Naive thymus-derived CD4-positive, alpha-beta T cell (primary cell): ENCODE measurements at regions not wholly inside any gene's neighbourhood (a gene's known extent, or its start where the extent isn't known, plus 50 kb on each side); places are given as distances from the start of the nearest gene placed in this dataset.

Experiments
- ATAC-seq: fragments of 150-1000 bp; cut with Tn5 transposase; 2 replicates; pipeline ENCODE4 v1.10.0; 2021; ENCODE audit warnings: mild to moderate bottlenecking, moderate library complexity
- CTCF ChIA-PET: fragments of 350-600 bp; sonication (Branson Sonifier 250); formaldehyde crosslinking; loops from one replicate; lab custom pipeline; 2021; ENCODE audit warnings: antibody characterized with exemption; lab: Charles Lee
- POLR2A ChIA-PET: fragments of 350-600 bp; sonication (Branson Sonifier 250); formaldehyde crosslinking; loops from one replicate; lab custom pipeline; 2021; ENCODE audit warnings: antibody characterized with exemption, inconsistent platforms; lab: Charles Lee
- DNase-seq, 9 donors: peaks; one replicate each; pipeline versions ENCODE4 v3.0.0 to v3.0.0-alpha.2; 2020 to 2022; ENCODE audit warnings: mixed read lengths in 1 of 9
- H3K27ac ChIP-seq: one replicate; pipeline ENCODE4 v1.7.0; 2013; ENCODE audit warnings: mild to moderate bottlenecking, low read depth, low read length, moderate library complexity
- H3K27me3 ChIP-seq, 2 donors: one replicate each; pipeline ENCODE4 v1.7.0; 2013; ENCODE audit warnings: low read length in 2 of 2, mild to moderate bottlenecking in 2 of 2, moderate library complexity in 2 of 2; ENCODE audit not compliant: control insufficient read depth in 2 of 2, insufficient read depth in 2 of 2
- H3K36me3 ChIP-seq, 3 experiments: 1 replicate in 2 of 3; 2 replicates in 1 of 3; pipeline ENCODE4 v1.7.0; 2013; ENCODE audit warnings: low read length in 3 of 3, mild to moderate bottlenecking in 3 of 3, moderate library complexity in 1 of 3; ENCODE audit not compliant: insufficient read depth in 3 of 3, control insufficient read depth in 2 of 3
- H3K4me1 ChIP-seq, 2 donors: one replicate each; pipeline ENCODE4 v1.7.0; 2013; ENCODE audit warnings: low read length in 2 of 2, mild to moderate bottlenecking in 2 of 2, moderate library complexity in 1 of 2; ENCODE audit not compliant: control insufficient read depth in 2 of 2, insufficient read depth in 2 of 2
- H3K4me3 ChIP-seq: 2 replicates; pipeline ENCODE4 v1.7.0; 2013; ENCODE audit warnings: mild to moderate bottlenecking, low read length
- H3K9me3 ChIP-seq, 3 experiments: 1 replicate in 2 of 3; 2 replicates in 1 of 3; pipeline ENCODE4 v1.7.0; 2013; ENCODE audit warnings: low read length in 3 of 3; ENCODE audit not compliant: control insufficient read depth in 2 of 3
- H3K27ac Mint-ChIP-seq, 9 donors: one replicate each; pipeline ENCODE4 v1.8.0; 2020 to 2022; ENCODE audit warnings: mixed read lengths in 9 of 9, mild to moderate bottlenecking in 8 of 9, moderate library complexity in 5 of 9, inconsistent platforms in 2 of 9
- H3K27me3 Mint-ChIP-seq, 5 donors: one replicate each; pipeline ENCODE4 v1.8.0; 2021 to 2022; ENCODE audit warnings: mixed read lengths in 5 of 5, mild to moderate bottlenecking in 1 of 5
- H3K36me3 Mint-ChIP-seq, 5 donors: one replicate each; pipeline ENCODE4 v1.8.0; 2020 to 2022; ENCODE audit warnings: mixed read lengths in 5 of 5, mild to moderate bottlenecking in 3 of 5, inconsistent platforms in 1 of 5
- H3K4me1 Mint-ChIP-seq, 7 donors: one replicate each; pipeline ENCODE4 v1.8.0; 2020 to 2022; ENCODE audit warnings: mixed read lengths in 7 of 7, mild to moderate bottlenecking in 3 of 7, inconsistent platforms in 1 of 7
- H3K4me3 Mint-ChIP-seq, 10 donors: one replicate each; pipeline ENCODE4 v1.8.0; 2020 to 2022; ENCODE audit warnings: mild to moderate bottlenecking in 10 of 10, mixed read lengths in 10 of 10, moderate library complexity in 6 of 10, inconsistent platforms in 2 of 10
- H3K9me3 Mint-ChIP-seq, 11 donors: one replicate each; pipeline ENCODE4 v1.8.0; 2020 to 2022; ENCODE audit warnings: mixed read lengths in 11 of 11, mild to moderate bottlenecking in 4 of 11, inconsistent platforms in 1 of 11, moderate library complexity in 1 of 11
- intact Hi-C, 2 donors: fragments of 100-400 bp; cut with micrococcal nuclease; formaldehyde crosslinking; loops; one replicate each; pipeline ENCODE4 v1.15.1; 2023

DNA sequence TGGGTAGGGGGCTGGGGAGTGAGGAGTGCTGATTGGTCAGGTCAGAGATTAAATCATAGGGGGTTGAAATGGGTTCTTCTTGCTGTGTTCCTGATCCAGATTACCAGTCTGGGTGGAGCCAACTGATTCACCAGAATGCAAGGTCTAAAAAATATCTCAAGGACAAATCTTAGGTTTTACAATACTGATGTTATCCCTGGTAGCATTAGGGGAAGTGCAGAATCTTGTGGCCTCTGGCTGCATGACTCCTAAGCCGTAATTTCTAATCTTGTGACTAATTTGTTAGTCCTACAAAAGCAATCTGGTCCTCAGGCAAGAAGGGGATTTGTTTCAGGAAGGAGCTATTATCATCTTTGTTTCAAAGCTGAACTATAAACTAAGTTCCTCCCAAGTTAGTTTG is 289.2 kb upstream of the KYNU start:
- H3K4me3 Mint-ChIP-seq: no peak overlapping the region
- Histone ChIP-seq H3K27ac (no peak overlapping the region), H3K9me3 (no peaks in the 10 kb centered on the region), H3K4me3 (no peak overlapping the region), H3K27me3 (no peaks in the 10 kb centered on the region), H3K36me3 (no peaks in the 10 kb centered on the region), H3K4me1 (no peaks in the 10 kb centered on the region)
- no peak for ATAC-seq
- no peaks in the 10 kb centered on the region for H3K27me3 Mint-ChIP-seq
- CTCF ChIA-PET: no interaction called here
- DNase-seq: no peak
- no peaks in the 10 kb centered on the region for H3K4me1 Mint-ChIP-seq
- intact Hi-C loops: no loop called here
- peaks cover 0 to 10% (median 2%) of the 10 kb centered on the region in 11 donors for H3K9me3 Mint-ChIP-seq
- POLR2A ChIA-PET: no interaction called here
- H3K27ac Mint-ChIP-seq: no peak overlapping the region
- H3K36me3 Mint-ChIP-seq: no peaks in the 10 kb centered on the region

DNA sequence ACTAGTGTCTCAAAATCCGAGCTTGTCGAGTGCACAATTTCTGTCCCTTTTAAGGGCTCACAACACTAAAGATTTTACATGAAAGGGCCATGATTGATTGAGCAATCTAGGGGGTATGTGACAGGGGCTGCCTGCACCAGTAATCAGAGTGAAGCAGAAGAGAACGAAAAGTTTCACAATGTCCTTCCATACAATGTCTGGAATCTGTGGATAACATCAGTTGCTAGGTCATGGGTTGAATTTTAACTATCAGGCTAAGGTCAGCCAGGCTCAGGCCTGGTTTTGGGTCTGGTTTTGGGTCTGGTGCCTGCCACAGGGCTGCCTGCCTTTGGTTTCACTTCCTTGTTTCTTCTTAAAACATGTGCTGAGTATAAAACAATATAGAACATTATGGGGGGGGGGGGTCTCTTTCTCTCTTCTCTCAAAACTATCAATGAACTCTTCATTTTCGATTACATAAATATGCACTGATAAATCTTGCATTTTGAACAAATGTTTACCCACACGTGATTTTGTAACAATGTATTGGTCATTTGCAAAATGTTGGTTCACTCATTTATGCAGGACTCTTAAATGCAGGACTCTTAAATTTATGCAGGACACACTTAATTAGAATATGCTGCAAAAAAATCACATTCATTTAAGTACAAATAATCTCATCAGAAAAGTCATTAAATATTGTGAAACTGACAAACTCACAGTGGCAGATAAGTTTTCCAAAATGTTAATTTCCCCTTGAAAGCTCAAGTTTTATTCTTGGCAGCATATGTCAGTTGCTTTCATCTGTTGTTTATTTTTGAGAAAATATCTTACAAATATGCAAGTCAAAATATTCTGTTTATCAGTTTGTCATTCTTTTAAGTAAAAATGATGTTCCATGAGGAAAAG is 290.5 kb upstream of the KYNU start:
- Histone ChIP-seq H3K4me3 (no peak overlapping the region), H3K36me3 (no peaks in the 10 kb centered on the region), H3K27me3 (no peaks in the 10 kb centered on the region), H3K9me3 (no peaks in the 10 kb centered on the region), H3K27ac (no peak overlapping the region), H3K4me1 (no peaks in the 10 kb centered on the region)
- ChIA-PET CTCF (no interaction called here), POLR2A (no interaction called here)
- no peak for DNase-seq
- Mint-ChIP-seq H3K4me1 (no peaks in the 10 kb centered on the region), H3K27ac (no peak overlapping the region), H3K4me3 (no peak overlapping the region), H3K27me3 (no peaks in the 10 kb centered on the region), H3K9me3 (peaks cover 0 to 15% (median 4%) of the 10 kb centered on the region in 11 donors), H3K36me3 (no peaks in the 10 kb centered on the region)
- intact Hi-C loops: no loop called here
- ATAC-seq: no peak

DNA sequence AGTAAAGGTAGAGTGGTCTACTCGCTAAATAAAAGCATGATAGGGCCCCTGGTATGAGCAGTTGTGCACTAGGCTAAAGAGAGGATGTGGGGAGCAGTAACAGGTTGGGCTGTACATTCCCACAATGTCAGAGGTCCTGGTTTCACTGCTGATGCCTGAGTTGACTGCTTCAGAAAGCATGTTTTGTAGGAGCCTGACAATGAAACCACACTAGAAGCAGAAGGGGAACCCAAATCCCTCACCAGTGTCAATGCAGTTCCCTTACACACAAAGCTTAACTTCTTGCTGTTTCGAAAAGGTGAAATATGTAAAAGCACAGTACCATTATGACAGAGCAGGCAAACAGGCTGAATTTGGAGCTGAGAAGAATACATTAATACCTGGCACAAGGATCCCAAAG is 291.7 kb upstream of the KYNU start:
- Mint-ChIP-seq H3K4me1 (no peaks in the 10 kb centered on the region), H3K27me3 (no peaks in the 10 kb centered on the region), H3K36me3 (no peaks in the 10 kb centered on the region), H3K4me3 (no peak overlapping the region), H3K9me3 (peaks cover 0 to 14% (median 4%) of the 10 kb centered on the region in 11 donors), H3K27ac (no peak overlapping the region)
- ATAC-seq (no peak), DNase-seq (no peak)
- Histone ChIP-seq H3K27ac (no peak overlapping the region), H3K4me3 (no peak overlapping the region), H3K27me3 (no peaks in the 10 kb centered on the region), H3K4me1 (no peaks in the 10 kb centered on the region), H3K36me3 (no peaks in the 10 kb centered on the region), H3K9me3 (no peaks in the 10 kb centered on the region)
- intact Hi-C loops: no loop called here
- ChIA-PET POLR2A (no interaction called here), CTCF (no interaction called here)

DNA sequence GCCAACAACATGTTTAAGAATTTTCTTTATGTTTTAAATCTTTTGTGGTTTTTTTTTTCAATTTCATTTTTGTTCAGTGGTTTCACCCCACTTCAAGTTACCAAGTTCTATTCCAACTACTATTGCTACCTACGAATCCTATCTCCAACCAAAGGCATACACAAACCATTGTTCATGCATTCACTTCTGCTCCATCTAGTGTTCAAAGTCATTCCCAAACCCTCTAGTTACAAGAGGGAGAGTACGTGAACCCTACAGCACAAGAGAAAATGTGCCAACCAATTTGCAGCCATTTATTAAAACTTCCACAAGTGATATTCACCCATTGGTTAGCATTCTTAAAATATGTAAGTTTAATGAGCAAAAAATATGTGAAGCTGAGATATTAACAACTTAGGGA is 295.1 kb upstream of the KYNU start:
- Histone ChIP-seq H3K4me1 (no peaks in the 10 kb centered on the region), H3K27ac (no peak overlapping the region), H3K36me3 (no peaks in the 10 kb centered on the region), H3K9me3 (no peaks in the 10 kb centered on the region), H3K4me3 (no peak overlapping the region), H3K27me3 (no peaks in the 10 kb centered on the region)
- no peak overlapping the region for H3K27ac Mint-ChIP-seq
- H3K36me3 Mint-ChIP-seq: no peaks in the 10 kb centered on the region
- no peaks in the 10 kb centered on the region for H3K27me3 Mint-ChIP-seq
- CTCF ChIA-PET: no interaction called here
- H3K4me1 Mint-ChIP-seq: no peaks in the 10 kb centered on the region
- H3K9me3 Mint-ChIP-seq: peaks cover 0 to 22% (median 4%) of the 10 kb centered on the region in 11 donors
- DNase-seq (no peak), ATAC-seq (no peak)
- intact Hi-C loops: no loop called here
- POLR2A ChIA-PET: no interaction called here
- no peak overlapping the region for H3K4me3 Mint-ChIP-seq

DNA sequence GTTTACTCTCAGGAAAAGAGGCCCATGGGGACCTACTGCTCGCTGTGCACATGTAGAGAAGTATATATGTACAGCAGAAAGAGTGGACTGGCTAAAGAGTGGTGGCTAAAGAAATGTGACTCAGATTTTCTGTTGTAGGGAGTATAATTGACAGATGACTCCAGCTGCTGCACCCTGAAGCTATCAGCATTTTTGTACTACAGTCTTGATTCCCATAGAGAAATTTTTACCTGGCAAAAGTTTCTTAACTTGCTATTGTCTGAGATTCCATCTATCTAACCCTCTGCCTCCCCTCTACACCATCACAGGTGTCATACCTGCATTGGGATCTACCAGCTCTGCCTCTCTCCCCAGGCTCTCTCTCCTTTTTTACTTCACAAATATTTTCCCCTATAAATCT is 296.0 kb upstream of the KYNU start:
- H3K27ac Mint-ChIP-seq: no peak overlapping the region
- H3K4me1 ChIP-seq: no peaks in the 10 kb centered on the region
- no peaks in the 10 kb centered on the region for H3K36me3 Mint-ChIP-seq
- H3K36me3 ChIP-seq: no peaks in the 10 kb centered on the region
- no peaks in the 10 kb centered on the region for H3K4me1 Mint-ChIP-seq
- no peak overlapping the region for H3K4me3 Mint-ChIP-seq
- POLR2A ChIA-PET: no interaction called here
- DNase-seq (no peak), ATAC-seq (no peak)
- H3K27ac ChIP-seq: no peak overlapping the region
- no peaks in the 10 kb centered on the region for H3K27me3 Mint-ChIP-seq
- no peak overlapping the region for H3K4me3 ChIP-seq
- no peaks in the 10 kb centered on the region for H3K9me3 ChIP-seq
- CTCF ChIA-PET: no interaction called here
- H3K27me3 ChIP-seq: no peaks in the 10 kb centered on the region
- intact Hi-C loops: no loop called here
- H3K9me3 Mint-ChIP-seq: peaks cover 0 to 22% (median 4%) of the 10 kb centered on the region in 11 donors

DNA sequence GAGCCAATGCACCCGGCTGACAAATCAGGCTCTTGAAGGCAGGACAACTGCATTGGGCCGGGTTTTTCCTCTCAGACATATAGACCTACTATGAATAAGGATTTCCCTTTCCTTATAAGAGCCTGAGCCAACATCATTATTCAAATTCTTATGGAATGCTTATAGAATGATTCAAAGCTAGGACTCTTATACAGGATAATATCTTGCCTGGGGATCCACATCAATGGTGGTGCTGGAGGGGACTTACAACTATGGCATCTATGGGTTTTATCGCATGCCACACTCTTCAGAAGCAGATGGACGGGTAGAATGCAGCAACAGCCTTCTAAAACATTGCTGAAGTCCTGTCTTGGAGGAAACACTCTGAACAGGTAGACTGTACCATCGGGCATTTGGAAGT is 296.8 kb upstream of the KYNU start:
- no peak overlapping the region for H3K27ac ChIP-seq
- CTCF ChIA-PET: no interaction called here
- ATAC-seq (no peak), DNase-seq (no peak)
- no peaks in the 10 kb centered on the region for H3K27me3 ChIP-seq
- intact Hi-C loops: no loop called here
- H3K36me3 ChIP-seq: no peaks in the 10 kb centered on the region
- no peaks in the 10 kb centered on the region for H3K27me3 Mint-ChIP-seq
- no peak overlapping the region for H3K4me3 ChIP-seq
- no peaks in the 10 kb centered on the region for H3K36me3 Mint-ChIP-seq
- no peaks in the 10 kb centered on the region for H3K4me1 ChIP-seq
- H3K9me3 ChIP-seq: no peaks in the 10 kb centered on the region
- POLR2A ChIA-PET: no interaction called here
- H3K9me3 Mint-ChIP-seq: peaks cover 0 to 22% (median 4%) of the 10 kb centered on the region in 11 donors
- no peak overlapping the region for H3K4me3 Mint-ChIP-seq
- H3K27ac Mint-ChIP-seq: no peak overlapping the region
- no peaks in the 10 kb centered on the region for H3K4me1 Mint-ChIP-seq

DNA sequence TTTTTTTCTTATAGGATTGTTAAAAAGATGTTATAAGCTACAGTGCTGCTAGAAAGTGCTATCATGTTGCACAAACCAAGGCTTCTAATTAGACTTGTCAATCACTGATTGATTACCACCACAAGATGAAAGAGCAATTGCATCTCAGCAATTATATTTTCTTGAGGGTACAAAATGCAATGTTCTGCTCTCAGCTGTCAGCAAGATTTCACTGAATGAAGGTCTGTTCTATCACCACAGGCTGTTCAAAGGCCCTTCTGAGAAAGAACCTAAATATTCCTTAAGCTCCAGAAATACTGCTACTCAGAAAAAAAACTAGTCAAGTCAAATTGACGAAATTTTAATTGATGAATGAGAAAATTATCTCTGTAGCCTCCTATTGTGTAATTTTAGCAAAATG is 301.9 kb upstream of the KYNU start:
- no peaks in the 10 kb centered on the region for H3K4me1 Mint-ChIP-seq
- ChIA-PET POLR2A (no interaction called here), CTCF (no interaction called here)
- H3K4me3 Mint-ChIP-seq: no peak overlapping the region
- H3K27ac Mint-ChIP-seq: no peak overlapping the region
- intact Hi-C loops: no loop called here
- H3K27me3 Mint-ChIP-seq: peaks cover 0 to 4% (median 0%) of the 10 kb centered on the region in 5 donors
- Histone ChIP-seq H3K27ac (no peak overlapping the region), H3K9me3 (no peaks in the 10 kb centered on the region), H3K4me3 (no peak overlapping the region), H3K36me3 (no peaks in the 10 kb centered on the region), H3K27me3 (no peaks in the 10 kb centered on the region), H3K4me1 (no peaks in the 10 kb centered on the region)
- DNase-seq (no peak), ATAC-seq (no peak)
- no peaks in the 10 kb centered on the region for H3K36me3 Mint-ChIP-seq
- H3K9me3 Mint-ChIP-seq: peaks cover 0 to 14% (median 1%) of the 10 kb centered on the region in 11 donors
